ENCODE measurements at regions not wholly inside any gene's neighbourhood (a gene's known extent, or its start where the extent isn't known, plus 50 kb on each side); places are given as distances from the start of the nearest gene placed in this dataset.
A peak's percentile ranks its signal among the peaks of the same experiment; 100 is the strongest.

DNA sequence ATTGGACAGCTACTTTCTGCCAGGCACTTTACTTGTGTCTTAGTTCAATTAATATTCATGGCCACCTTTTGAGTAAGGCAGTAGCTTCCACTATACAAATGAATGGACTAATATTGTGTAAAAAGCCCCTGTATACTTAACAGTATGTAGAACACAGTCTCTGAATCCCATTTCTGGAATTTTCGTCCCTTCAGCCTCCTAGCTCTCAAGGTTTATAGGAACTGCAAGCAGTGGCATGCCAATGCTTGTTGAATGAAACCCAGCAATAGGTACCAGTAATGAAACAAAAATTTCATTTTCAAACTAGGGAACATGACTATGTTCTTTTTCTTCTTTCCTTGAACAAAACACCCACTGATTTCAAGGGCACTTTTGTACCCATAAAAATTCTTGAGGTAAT is 361.6 kb downstream of the TDRD3 start:
- DNase-seq, result no peak

DNA sequence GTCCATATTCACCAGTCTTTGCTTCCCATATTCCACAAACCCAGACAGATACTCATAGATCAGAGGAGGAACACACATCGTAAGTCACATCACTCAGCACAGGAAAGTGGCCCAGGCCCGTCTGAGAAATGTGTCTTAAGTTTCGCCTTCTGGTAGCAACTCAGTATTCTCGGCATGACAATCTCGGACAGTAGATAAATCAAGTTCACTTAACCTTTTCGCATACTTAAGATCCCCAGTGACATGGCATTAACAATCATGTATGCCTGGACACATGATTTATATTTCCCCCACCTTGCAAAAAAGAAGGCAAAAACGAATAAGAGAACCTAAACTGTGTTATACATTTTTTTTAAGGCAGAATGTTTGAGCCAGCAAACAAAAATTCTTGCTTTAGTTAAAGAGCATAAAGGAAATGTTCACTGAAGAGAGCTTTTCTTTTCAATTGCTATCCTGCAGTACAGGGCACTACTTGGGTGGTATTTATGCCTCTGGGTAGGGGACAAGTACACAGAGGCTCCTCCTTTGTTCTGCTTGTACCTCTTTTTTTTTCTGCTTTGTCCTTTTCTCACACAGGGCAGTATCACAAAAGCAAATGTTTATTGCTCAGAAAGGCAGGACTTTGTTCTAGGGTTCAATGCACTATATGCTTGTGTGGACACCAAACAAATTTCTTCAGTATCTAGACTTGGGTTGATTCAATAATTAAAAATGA is 360.6 kb downstream of the TDRD3 start:
- no peak for DNase-seq

DNA sequence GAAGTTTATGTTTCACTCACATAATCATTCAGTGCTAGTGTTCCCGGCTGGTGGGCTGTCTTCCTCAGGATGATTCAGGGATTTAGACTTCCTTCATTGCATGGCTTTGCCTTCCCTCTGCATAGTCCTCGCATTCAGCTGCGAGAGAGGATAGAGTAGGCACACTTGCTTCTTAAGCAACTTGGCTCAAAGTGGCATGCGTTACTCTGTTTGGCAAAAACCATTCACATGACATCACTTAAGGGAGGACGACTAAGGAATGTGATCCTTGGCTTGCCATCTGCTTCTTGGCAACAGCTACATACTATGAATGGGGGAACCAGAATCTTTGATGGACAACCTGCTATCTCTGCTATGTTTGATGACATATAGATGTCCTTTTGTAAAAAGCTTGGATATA is 359.3 kb downstream of the TDRD3 start:
- DNase-seq, result no peak

GRCh38 chr13:60755380-60756163 is 358.6 kb downstream of the TDRD3 start:
- DNase-seq, result peak; percentile 5

DNA sequence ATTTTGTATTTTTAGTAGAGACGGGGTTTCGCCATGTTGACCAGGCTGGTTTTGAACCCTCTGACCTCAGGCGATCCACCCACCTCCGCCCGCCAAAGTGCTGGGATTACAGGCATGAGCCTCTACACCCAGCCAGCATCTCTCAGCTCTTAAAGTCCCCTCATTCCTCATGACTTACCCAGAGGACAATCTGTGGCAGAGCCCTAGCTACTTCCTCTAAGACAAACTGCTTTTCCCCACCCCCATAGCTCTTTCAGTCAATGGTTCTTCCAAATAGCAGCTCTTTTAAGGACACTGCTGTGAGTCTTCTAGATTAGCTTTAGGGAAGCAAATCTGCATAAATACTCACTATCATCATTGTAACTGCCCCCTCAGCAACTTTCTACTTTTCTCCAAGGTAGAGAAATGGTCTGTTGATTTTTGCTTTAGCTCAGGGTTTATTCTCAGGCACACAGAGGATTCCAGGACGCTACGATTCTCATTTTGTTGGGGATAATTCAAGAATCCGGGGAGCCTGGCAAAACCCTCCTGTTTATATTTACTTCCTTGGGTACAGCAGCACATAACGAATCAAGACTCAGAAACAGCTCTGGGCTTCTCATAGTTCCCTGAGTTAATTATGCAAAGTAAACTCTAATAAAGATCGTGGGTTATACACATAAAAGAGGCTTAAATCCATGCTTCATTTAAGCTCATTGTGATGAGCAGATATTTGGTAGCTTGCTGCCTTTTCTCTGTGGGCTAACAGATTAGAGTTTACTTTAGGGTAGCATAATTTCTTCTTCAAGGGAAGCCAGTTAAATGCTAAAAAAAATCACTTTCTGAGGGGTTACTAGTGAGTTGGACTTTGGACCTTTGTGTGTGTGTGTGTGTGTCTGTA is 357.4 kb downstream of the TDRD3 start:
- peak; percentile 49 for DNase-seq

GRCh38 chr13:60753641-60754040 is 356.6 kb downstream of the TDRD3 start:
- DNase-seq, result no peak

GRCh38 chr13:60745343-60745742 is 348.3 kb downstream of the TDRD3 start:
- DNase-seq, result no peak

GRCh38 chr13:60733933-60734332 is 336.9 kb downstream of the TDRD3 start:
- no peak for DNase-seq

DNA sequence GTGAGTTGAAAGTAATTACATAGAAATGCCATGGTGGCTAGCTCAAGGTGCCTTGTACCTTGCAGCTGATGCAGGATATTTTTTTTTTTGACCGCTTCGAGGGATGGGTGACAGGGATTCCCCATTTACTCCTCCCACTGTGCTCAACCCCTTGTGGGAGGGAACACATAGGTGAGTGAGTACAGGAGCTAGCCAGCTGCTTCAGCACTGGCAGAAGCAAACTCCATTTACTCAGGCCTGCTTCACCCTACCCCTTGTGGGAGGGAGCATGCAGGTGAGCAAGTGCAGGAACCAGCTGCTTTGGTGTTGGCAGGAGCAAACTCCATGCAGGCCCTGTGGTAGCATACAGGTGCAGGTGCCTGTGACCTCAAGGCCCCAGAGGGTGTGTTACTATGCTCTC is 330.1 kb downstream of the TDRD3 start:
- no peak for DNase-seq

- no peak for DNase-seq
Measured at GRCh38 chr13:60721063-60721462, 324.0 kb downstream of the TDRD3 start.

DNA sequence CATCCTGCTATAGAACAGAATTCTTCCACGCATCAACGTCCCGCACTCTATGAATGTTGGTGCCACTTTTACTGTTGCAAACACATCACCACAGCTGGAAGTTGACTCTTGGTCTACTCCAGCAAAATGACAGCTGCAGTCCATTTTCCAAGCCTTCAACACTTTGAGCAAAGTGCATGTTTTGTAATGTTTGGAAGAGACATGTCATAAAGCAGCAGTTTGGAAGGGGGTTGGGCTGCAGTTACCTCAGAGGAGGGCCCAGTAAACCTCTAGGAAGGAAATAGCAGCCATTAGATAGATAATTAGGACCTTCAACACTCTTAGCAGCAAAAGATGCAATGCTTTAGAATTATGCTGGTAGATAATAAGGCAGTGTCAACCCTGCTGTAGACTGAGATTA is 323.6 kb downstream of the TDRD3 start:
- DNase-seq, result no peak

DNA sequence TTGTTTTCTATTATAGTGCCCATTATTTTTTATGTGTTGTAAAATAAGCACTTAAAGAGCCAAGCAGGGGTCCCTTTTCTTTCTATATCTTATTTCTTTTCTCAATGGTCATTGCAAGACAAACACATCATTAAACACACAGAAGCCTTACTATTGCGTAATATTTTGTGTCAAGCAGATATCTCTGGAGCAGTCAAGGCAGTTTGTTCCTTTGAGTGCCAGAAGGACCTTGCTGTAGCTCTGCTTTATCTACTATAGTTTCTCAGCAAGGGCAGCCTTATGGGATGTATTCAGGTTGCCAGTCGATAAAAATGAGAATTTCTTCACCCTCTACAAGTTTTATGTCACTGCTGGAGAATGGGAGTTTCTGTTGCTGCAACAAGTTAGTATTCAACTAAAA is 319.3 kb downstream of the TDRD3 start:
- DNase-seq, result peak; percentile 1

GRCh38 chr13:60707878-60708277 is 310.9 kb downstream of the TDRD3 start:
- no peak for DNase-seq

DNA sequence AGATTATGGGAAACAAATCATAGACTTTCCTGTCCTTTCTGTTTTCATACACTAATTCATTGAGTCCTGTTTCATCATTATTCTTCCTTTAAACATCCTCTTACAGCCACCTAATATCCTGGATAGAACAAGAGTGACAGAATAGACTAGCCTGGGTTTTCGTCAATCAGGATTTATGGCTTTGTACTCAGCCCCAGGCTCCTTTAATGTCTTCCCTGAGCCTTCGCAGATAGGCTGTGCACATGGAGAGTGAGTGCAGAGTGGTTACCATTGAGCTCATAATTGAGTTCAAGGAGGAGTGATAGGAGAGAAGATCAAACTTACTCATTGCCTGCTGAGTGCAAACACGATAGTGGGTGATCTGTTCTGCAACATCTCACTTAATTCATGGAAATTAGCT is 304.9 kb downstream of the TDRD3 start:
- no peak for DNase-seq

- no peak for DNase-seq
Measured at GRCh38 chr13:60700994-60701393, 304.0 kb downstream of the TDRD3 start.

DNA sequence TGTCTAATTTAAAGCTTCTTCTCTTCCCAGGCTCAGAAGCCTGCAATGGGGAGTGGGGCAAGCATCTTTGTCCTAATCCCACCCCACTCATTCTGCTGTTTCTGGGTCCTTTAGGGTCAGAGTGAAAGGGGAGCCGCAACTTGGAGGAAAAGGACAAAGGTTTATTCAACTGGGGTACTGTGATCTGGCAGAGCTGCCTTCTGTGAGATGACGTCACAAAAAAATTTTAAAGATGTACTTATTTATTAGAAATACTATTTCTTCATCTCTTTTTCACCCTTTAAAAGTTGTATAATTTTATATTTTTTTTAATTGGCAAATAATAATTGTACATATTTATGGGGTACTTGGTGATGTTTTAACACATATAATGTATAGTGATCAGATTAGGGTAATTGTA is 302.6 kb downstream of the TDRD3 start:
- DNase-seq, result no peak

GRCh38 chr13:60696602-60697001 is 299.6 kb downstream of the TDRD3 start:
- no peak for DNase-seq

- DNase-seq, result no peak
Measured at GRCh38 chr13:60691268-60691667, 294.2 kb downstream of the TDRD3 start.

GRCh38 chr13:60690604-60691003 is 293.6 kb downstream of the TDRD3 start:
- DNase-seq, result no peak

DNA sequence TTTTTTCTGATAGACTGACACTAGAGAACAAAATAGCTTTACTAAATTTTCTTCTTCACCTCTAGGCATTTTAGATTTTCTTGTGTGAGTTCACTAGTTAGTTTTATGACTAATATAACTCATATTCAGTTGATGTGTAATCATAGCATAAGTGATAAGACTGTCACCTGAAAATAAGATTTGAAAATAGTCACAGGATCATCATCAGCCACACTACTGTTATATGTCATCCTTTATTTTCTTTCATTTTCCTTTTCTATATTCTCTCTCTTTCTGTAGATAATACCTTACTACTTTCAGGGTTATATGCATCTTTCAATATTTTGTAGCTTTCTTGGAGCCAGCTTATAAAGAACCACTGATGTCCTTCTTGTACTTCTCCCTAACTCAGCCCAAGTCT is 292.6 kb downstream of the TDRD3 start:
- no peak for DNase-seq

GRCh38 chr13:60689076-60689475 is 292.1 kb downstream of the TDRD3 start:
- no peak for DNase-seq

DNA sequence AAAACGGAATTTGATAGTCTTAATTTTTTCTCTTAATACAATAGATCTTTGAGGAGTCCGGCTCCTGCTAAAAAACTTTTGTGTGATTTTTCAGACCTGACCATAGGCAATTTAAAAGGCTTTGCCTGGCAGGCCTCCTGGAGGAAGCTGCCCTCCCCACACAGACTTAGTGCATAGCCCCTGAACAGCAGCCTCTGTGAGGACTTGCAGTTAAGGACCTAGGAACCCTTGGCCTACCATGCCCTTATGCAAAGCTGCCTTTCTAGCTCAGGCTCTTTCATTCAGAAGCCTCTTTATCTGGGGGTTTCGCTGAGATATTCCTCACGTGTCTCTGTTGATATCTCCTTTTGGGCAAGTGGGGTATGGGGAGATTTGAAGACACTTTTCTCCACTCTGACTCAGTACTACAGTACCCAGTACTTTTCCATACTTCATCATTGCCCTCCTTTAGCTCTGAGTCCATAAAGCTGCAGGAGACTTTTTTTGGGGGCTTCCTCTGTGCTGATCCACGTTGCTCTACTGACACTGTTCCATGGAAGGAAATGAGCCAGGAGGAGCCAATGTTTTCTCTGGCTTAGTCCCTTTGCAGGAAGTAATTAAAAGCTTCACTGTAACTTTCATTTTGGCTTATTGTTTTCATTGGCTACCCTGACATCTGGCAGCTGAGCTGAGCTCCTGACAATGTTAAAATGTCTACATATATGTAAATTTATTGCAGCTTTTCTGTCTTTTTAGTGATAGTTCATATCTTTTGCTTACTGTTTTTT is 283.1 kb downstream of the TDRD3 start:
- DNase-seq, result no peak

DNA sequence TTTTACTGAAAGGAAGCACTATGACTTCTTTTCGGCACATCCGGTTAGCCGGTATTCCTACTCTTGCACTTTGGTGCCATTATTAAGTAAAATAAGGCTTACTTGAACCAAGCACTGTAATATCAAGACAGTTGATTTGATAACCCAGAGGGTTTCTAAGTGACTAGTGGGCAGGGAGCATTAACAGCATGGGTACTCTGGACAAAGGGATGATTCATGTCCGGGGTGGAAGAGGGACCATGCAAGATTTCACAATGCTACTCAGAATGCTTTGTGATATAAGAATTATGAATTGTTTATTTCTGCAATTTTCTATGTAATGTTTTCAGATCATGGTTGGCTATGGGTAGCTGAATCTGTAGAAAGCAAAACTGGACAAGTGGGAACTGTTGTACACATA is 282.1 kb downstream of the TDRD3 start:
- no peak for DNase-seq

All from hematopoietic multipotent progenitor cell treated with erythropoietin and hydrocortisone succinate and interleukin-3 and kit ligand, for 4 days (in vitro differentiated cells).